PC-3 (cell line): ENCODE measurements at regions not wholly inside any gene's neighbourhood (a gene's known extent, or its start where the extent isn't known, plus 50 kb on each side); places are given as distances from the start of the nearest gene placed in this dataset.

ENCODE experiments used
- EZH2 ChIP-seq: fragments of 300-600 bp; sonication (generic); IDR thresholded peaks from one replicate; pipeline ENCODE4 v1.6.1; 2017; ENCODE audit warnings: antibody characterized with exemption, mild to moderate bottlenecking, low read length; ENCODE audit not compliant: unreplicated experiment
- EZH2phosphoT487 ChIP-seq: fragments of 300-600 bp; sonication (generic); IDR thresholded peaks from 2 replicates; pipeline ENCODE4 v1.6.1; 2018; ENCODE audit warnings: mild to moderate bottlenecking, antibody characterized with exemption, low read length, borderline replicate concordance
- TF ChIP-seq, protein P1 (sequence below): fragments of 300-600 bp; sonication (generic); conservative IDR thresholded peaks from 2 replicates; pipeline ENCODE4 v1.5.1; 2017; ENCODE audit warnings: antibody characterized with exemption, low read depth, mild to moderate bottlenecking, low read length

DNA sequence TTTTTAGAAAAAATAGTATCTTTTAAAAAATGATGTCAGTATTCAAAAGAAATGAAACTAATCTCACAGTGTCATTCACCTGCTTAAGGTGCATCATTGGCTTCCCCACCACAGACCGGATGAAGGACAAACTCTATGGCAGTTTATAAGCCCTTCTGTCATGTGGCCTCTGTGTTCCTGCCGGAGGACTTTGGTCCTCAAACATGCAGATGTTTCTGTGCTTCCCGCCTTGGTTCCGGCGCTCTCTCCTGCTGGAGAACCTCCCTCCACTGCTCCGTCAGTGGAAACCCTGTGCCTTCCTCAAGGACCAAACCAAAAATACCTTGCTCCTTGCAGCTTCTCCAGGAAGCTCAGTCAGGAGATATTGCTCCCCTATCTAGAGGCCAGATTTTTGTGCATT is 326.3 kb downstream of the UACA start:
- TF ChIP-seq, protein P1, sequence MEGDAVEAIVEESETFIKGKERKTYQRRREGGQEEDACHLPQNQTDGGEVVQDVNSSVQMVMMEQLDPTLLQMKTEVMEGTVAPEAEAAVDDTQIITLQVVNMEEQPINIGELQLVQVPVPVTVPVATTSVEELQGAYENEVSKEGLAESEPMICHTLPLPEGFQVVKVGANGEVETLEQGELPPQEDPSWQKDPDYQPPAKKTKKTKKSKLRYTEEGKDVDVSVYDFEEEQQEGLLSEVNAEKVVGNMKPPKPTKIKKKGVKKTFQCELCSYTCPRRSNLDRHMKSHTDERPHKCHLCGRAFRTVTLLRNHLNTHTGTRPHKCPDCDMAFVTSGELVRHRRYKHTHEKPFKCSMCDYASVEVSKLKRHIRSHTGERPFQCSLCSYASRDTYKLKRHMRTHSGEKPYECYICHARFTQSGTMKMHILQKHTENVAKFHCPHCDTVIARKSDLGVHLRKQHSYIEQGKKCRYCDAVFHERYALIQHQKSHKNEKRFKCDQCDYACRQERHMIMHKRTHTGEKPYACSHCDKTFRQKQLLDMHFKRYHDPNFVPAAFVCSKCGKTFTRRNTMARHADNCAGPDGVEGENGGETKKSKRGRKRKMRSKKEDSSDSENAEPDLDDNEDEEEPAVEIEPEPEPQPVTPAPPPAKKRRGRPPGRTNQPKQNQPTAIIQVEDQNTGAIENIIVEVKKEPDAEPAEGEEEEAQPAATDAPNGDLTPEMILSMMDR: no peak
- TF ChIP-seq EZH2phosphoT487: no peak
- TF ChIP-seq EZH2: no peak
